Tibial artery (tissue), 4 donors: ENCODE measurements at regions not wholly inside any gene's neighbourhood (a gene's known extent, or its start where the extent isn't known, plus 50 kb on each side); places are given as distances from the start of the nearest gene placed in this dataset.

Source experiments
- DNase-seq, 2 donors: peaks; one replicate each; pipeline ENCODE4 v3.0.0-alpha.2; 2019
- H3K27ac ChIP-seq, 2 donors: fragments of 200-600 bp; sonication (generic) in 1 of 2; 1 replicate in 1 of 2; 2 replicates in 1 of 2; pipeline ENCODE4 v1.5.1; 2018 to 2019; ENCODE audit warnings: mild to moderate bottlenecking in 1 of 2
- H3K27me3 ChIP-seq, 2 donors: fragments of 200-600 bp; sonication (generic) in 1 of 2; one replicate each; pipeline versions ENCODE4 v1.5.1 to v1.6.0; 2016 to 2019
- H3K36me3 ChIP-seq, 3 donors: fragments of 200-600 bp; sonication (generic) in 2 of 3; one replicate each; pipeline ENCODE4 v1.5.1; 2016 to 2019; ENCODE audit warnings: mild to moderate bottlenecking in 2 of 3
- H3K4me1 ChIP-seq, 4 donors: fragments of 200-600 bp; sonication (generic) in 2 of 4; 1 replicate in 3 of 4; 2 replicates in 1 of 4; pipeline ENCODE4 v1.5.1; 2016 to 2019
- H3K4me3 ChIP-seq, 2 donors: fragments of 200-600 bp; sonication (generic) in 1 of 2; 1 replicate in 1 of 2; 2 replicates in 1 of 2; pipeline ENCODE4 v1.5.1; 2018 to 2019; ENCODE audit warnings: mild to moderate bottlenecking in 2 of 2
- H3K9me3 ChIP-seq, 3 donors: fragments of 200-600 bp; sonication (generic) in 1 of 3; one replicate each; pipeline ENCODE4 v1.5.1; 2016 to 2019
- intact Hi-C: fragments of 100-400 bp; cut with DNase I; formaldehyde crosslinking; loops from one replicate; pipeline ENCODE4 v1.15.0; 2023; ENCODE audit warnings: low total_unique reads
- TF ChIP-seq, protein P1 (sequence below), 2 experiments: fragments of 200-600 bp in 1 of 2; fragments of 450-650 bp in 1 of 2; IDR thresholded peaks; one replicate each; pipeline ENCODE4 v1.5.1; 2017 to 2019; ENCODE audit warnings: antibody characterized with exemption in 2 of 2, mild to moderate bottlenecking in 1 of 2, moderate library complexity in 1 of 2

DNA sequence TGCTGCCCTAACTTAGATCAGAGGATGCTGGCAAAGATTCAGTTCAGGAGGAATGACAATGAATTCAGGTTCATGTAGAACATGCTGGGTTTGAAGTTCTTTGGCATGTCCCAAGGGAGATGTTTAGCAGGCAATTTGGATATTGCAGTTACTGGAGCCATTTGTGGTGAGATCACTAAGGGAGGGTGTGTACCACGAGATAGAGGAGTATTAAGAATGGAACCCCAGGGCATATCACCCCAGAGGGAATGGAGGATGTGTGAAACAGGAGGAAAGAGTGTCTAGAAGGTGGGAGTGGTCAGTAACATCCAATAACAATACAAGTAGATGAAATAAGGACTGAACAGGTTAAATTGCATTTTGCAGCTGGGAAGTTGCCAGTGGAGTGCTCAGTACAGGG is 87.1 kb downstream of the CCR1 start:
- no peak overlapping the region for H3K27ac ChIP-seq
- H3K4me3 ChIP-seq = no peak overlapping the region
- no peak for DNase-seq
- intact Hi-C loops = no loop called here
- H3K36me3 ChIP-seq = no peaks in the 10 kb centered on the region
- no peaks in the 10 kb centered on the region for H3K9me3 ChIP-seq
- H3K4me1 ChIP-seq = peaks cover 0 to 5% (median 0%) of the 10 kb centered on the region in 4 donors
- no peaks in the 10 kb centered on the region for H3K27me3 ChIP-seq
- TF ChIP-seq, protein P1, sequence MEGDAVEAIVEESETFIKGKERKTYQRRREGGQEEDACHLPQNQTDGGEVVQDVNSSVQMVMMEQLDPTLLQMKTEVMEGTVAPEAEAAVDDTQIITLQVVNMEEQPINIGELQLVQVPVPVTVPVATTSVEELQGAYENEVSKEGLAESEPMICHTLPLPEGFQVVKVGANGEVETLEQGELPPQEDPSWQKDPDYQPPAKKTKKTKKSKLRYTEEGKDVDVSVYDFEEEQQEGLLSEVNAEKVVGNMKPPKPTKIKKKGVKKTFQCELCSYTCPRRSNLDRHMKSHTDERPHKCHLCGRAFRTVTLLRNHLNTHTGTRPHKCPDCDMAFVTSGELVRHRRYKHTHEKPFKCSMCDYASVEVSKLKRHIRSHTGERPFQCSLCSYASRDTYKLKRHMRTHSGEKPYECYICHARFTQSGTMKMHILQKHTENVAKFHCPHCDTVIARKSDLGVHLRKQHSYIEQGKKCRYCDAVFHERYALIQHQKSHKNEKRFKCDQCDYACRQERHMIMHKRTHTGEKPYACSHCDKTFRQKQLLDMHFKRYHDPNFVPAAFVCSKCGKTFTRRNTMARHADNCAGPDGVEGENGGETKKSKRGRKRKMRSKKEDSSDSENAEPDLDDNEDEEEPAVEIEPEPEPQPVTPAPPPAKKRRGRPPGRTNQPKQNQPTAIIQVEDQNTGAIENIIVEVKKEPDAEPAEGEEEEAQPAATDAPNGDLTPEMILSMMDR (IDR thresholded peaks at IDR 0.05) = no peak

DNA sequence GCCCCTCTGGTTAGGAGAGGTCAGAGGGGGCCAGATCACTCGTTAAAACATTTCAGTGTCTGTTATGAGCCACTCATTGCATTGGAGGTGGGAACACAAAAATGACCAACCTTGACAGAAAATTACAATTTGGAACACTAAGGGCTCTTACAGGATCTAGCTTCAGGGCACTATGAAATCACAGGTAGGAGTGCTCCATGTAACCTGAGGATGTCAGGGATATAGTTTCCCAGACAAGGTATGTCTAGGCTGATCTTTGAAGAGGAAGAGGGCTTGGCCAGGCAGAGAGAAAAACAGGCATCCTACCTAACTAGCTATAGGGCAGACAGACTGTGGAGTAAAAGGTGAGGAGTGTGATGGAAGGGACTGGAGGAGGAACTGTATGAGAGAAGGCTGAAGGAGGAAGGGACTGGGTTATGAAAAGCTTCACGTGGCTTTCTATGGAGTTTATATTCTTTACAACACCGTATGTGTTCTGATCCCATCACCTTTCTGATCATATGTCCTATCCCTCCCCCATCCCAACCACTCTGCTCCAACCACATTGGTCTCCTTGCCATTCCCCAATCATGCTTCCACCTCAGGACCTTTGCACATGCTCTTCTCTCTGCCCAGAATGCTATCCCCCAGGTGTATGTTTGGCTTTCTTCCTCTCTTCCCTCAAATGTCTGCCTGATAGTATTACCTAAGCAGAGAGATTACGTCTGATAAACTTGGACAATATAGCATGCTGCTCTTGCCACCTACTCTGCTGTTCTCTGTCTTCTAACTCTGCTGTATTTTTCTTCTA is 88.2 kb downstream of the CCR1 start:
- Histone ChIP-seq H3K27me3 (no peaks in the 10 kb centered on the region), H3K27ac (no peak overlapping the region), H3K4me3 (no peak overlapping the region), H3K36me3 (no peaks in the 10 kb centered on the region), H3K9me3 (no peaks in the 10 kb centered on the region), H3K4me1 (peaks cover 0 to 5% (median 0%) of the 10 kb centered on the region in 4 donors)
- no peak for DNase-seq
- TF ChIP-seq, protein P1 (IDR thresholded peaks at IDR 0.05) = no peak
- intact Hi-C loops = no loop called here

DNA sequence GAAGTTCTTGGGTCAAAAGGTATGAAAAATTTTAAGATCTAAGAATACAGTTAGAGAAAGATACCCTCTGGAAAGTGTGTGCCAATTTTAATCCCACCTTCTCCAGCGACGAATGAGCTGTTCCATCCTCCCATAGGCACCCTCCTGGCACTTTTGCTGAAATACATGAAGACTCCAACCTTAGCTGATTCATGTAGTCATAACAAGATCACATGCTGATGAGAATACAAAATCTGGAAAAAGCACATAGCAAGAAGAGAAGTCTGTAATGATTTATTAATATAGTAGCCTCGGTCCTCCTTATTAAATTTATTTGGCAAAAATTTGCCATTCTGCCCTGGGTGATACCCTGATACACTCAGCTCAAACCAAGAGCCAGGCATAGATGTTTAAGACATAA is 88.9 kb downstream of the CCR1 start:
- H3K36me3 ChIP-seq = no peaks in the 10 kb centered on the region
- no peak overlapping the region for H3K4me3 ChIP-seq
- peaks cover 0 to 6% (median 3%) of the 10 kb centered on the region in 4 donors for H3K4me1 ChIP-seq
- no peaks in the 10 kb centered on the region for H3K9me3 ChIP-seq
- intact Hi-C loops = no loop called here
- no peaks in the 10 kb centered on the region for H3K27me3 ChIP-seq
- TF ChIP-seq, protein P1 (IDR thresholded peaks at IDR 0.05) = no peak
- no peak overlapping the region for H3K27ac ChIP-seq
- no peak for DNase-seq

DNA sequence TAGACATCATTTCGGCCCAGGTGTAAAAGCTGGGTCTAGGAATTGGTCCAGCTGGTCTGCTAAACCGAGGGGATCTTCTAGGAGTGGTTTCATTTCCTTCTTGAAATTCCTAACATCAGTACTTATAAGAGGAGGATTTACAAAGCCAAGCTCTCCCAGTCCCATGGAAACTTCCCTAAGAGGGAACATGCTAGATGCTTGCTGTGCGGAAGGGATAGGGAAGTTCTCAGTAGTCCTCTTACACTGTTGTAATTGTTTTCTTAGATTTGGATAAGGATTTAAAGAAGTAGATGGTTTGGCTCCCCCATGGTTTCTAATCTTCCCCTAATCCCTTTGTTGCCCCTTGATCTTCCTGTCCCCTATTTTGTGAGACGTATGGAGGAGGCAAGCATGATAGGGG is 89.7 kb upstream of the XCR1 start:
- no peak for DNase-seq
- intact Hi-C loops = no loop called here
- no peaks in the 10 kb centered on the region for H3K9me3 ChIP-seq
- H3K4me1 ChIP-seq = peaks cover 0 to 8% (median 0%) of the 10 kb centered on the region in 4 donors
- no peaks in the 10 kb centered on the region for H3K27me3 ChIP-seq
- TF ChIP-seq, protein P1 (IDR thresholded peaks at IDR 0.05) = no peak
- no peaks in the 10 kb centered on the region for H3K36me3 ChIP-seq
- H3K27ac ChIP-seq = no peak overlapping the region
- H3K4me3 ChIP-seq = no peak overlapping the region

DNA sequence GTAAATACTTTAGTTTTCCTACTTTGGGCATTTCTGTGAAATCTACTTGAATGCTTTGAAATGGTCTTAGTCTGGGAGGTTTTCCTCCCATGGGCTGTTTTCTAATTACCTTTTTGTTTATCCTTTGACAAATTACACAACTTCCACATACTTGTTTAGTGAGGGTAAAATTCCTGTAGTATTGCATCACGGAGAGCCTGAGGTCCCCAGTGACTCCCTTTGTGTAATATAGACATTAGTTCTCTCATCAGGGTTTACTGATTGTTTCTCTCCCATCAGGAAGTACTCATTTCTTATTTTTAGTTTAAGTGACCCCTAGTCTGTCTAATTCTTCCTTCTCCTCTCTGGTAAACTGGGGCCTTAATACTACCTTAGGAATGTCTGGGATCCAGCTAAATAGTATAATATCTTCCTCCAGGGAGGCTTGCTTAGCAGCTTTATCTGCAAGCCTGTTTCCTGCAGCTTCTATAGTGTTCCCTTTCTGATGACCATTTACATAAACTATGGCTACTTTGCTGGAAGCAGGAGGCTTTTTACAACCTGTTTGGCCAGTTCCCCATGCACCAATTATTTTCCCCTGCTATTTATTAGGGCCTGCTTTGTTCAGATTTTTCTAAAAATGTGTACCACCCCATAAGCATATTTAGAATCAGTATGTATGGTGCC is 87.2 kb upstream of the XCR1 start:
- H3K27me3 ChIP-seq = no peaks in the 10 kb centered on the region
- TF ChIP-seq, protein P1 (IDR thresholded peaks at IDR 0.05) = no peak
- H3K9me3 ChIP-seq = no peaks in the 10 kb centered on the region
- no peak overlapping the region for H3K4me3 ChIP-seq
- H3K27ac ChIP-seq = no peak overlapping the region
- intact Hi-C loops = no loop called here
- no peaks in the 10 kb centered on the region for H3K36me3 ChIP-seq
- H3K4me1 ChIP-seq = peaks cover 0 to 14% (median 2%) of the 10 kb centered on the region in 4 donors
- no peak for DNase-seq
